H1 (cell line): ENCODE measurements at regions not wholly inside any gene's neighbourhood (a gene's known extent, or its start where the extent isn't known, plus 50 kb on each side); places are given as distances from the start of the nearest gene placed in this dataset.

Experiments
- CTCF ChIA-PET: fragments of 300-600 bp; sonication (Branson Sonifier 250); formaldehyde crosslinking; loops from one replicate; lab custom pipeline; 2021; ENCODE audit not compliant: partially characterized antibody; lab: Charles Lee
- POLR2A ChIA-PET: fragments of 300-600 bp; sonication (Branson Sonifier 250); formaldehyde crosslinking; loops from one replicate; lab custom pipeline; 2021; ENCODE audit warnings: inconsistent platforms; ENCODE audit not compliant: partially characterized antibody; lab: Charles Lee
- DNase-seq, 2 experiments: peaks; one replicate each; pipeline versions ENCODE4 v3.0.0 to v3.0.0-alpha.2; 2010 to 2022; ENCODE audit warnings: low spot score in 2 of 2, low read depth in 1 of 2, mixed read lengths in 1 of 2
- FAIRE-seq: peaks from 2 replicates; lab custom pipeline; 2011; peaks lifted over from hg19 to GRCh38; lab: Jason Lieb, UNC
- H2AFZ ChIP-seq: 2 replicates; pipeline ENCODE4 v1.8.1; 2012; ENCODE audit warnings: low read length, inconsistent platforms
- H2AK5ac ChIP-seq: 2 replicates; pipeline ENCODE4 v1.6.1; 2013; ENCODE audit warnings: low read depth, low read length
- H2BK120ac ChIP-seq: replicated peaks from 2 replicates; pipeline ENCODE3; 2013; ENCODE audit warnings: low read depth, low read length, inconsistent platforms
- H2BK12ac ChIP-seq: 2 replicates; pipeline ENCODE4 v1.6.1; 2013; ENCODE audit warnings: low read depth, low read length
- H2BK15ac ChIP-seq: 2 replicates; pipeline ENCODE4 v1.6.1; 2013; ENCODE audit warnings: low read length
- H2BK20ac ChIP-seq: 2 replicates; pipeline ENCODE4 v1.6.1; 2013; ENCODE audit warnings: low read length
- H2BK5ac ChIP-seq: 2 replicates; pipeline ENCODE4 v1.6.1; 2013; ENCODE audit warnings: low read depth, low read length
- H3K14ac ChIP-seq: 2 replicates; pipeline ENCODE4 v1.6.1; 2013; ENCODE audit warnings: inconsistent platforms; ENCODE audit not compliant: insufficient read length
- H3K18ac ChIP-seq: 2 replicates; pipeline ENCODE4 v1.6.1; 2013; ENCODE audit warnings: low read length; ENCODE audit errors: extremely low read depth
- H3K23ac ChIP-seq: 2 replicates; pipeline ENCODE4 v1.6.1; 2013; ENCODE audit warnings: inconsistent platforms; ENCODE audit not compliant: insufficient read length
- H3K23me2 ChIP-seq: 2 replicates; pipeline ENCODE4 v1.6.1; 2013; ENCODE audit warnings: low read depth, low read length
- H3K27ac ChIP-seq: 2 replicates; pipeline ENCODE4 v1.6.1; 2011; ENCODE audit warnings: low read depth, low read length, inconsistent platforms
- H3K27me3 ChIP-seq, 4 experiments: replicated peaks in 1 of 4; 1 replicate in 1 of 4; 2 replicates in 3 of 4; pipeline versions ENCODE4 v1.6.1 to v1.8.1; 2011 to 2013; ENCODE audit warnings: low read length in 3 of 4, mild to moderate bottlenecking in 3 of 4, inconsistent platforms in 2 of 4, mixed read lengths in 2 of 4, moderate library complexity in 1 of 4; ENCODE audit not compliant: control insufficient read depth in 3 of 4, insufficient read depth in 3 of 4; ENCODE audit errors: extremely low read depth in 1 of 4
- H3K36me3 ChIP-seq, 4 experiments: 2 replicates each; pipeline versions ENCODE4 v1.6.1 to v1.8.1; 2011 to 2013; ENCODE audit warnings: mild to moderate bottlenecking in 4 of 4, low read length in 3 of 4, moderate library complexity in 2 of 4, control low read depth in 1 of 4, inconsistent platforms in 1 of 4; ENCODE audit not compliant: insufficient read depth in 4 of 4, control insufficient read depth in 2 of 4
- H3K4ac ChIP-seq: replicated peaks from 2 replicates; pipeline ENCODE3; 2013; ENCODE audit warnings: low read length, low read depth, mixed read lengths, inconsistent platforms; ENCODE audit not compliant: insufficient read length
- H3K4me1 ChIP-seq, 4 experiments: replicated peaks in 1 of 4; 1 replicate in 1 of 4; 2 replicates in 3 of 4; pipeline versions ENCODE4 v1.6.1 to v1.8.1; 2011 to 2013; ENCODE audit warnings: low read length in 3 of 4, inconsistent platforms in 2 of 4, mixed read lengths in 1 of 4; ENCODE audit not compliant: insufficient read depth in 4 of 4, control insufficient read depth in 3 of 4
- H3K4me2 ChIP-seq, 2 experiments: 2 replicates each; pipeline versions ENCODE4 v1.6.1 to v1.8.1; 2011 to 2013; ENCODE audit warnings: low read depth in 2 of 2, low read length in 2 of 2, control low read depth in 1 of 2, inconsistent platforms in 1 of 2, mild to moderate bottlenecking in 1 of 2; ENCODE audit not compliant: insufficient read depth in 1 of 2
- H3K4me3 ChIP-seq, 4 experiments: fragments of 200-600, 300-600 bp in 1 of 4; sonication (generic), shearing (Covaris generic), sonication (Bioruptor Twin) in 1 of 4; 2 replicates each; pipeline versions ENCODE4 v1.5.1 to v1.8.1; 2011 to 2016; ENCODE audit warnings: low read length in 4 of 4, low read depth in 3 of 4, control low read depth in 2 of 4, inconsistent platforms in 2 of 4, mild to moderate bottlenecking in 2 of 4, mixed read lengths in 1 of 4, moderate library complexity in 1 of 4; ENCODE audit not compliant: insufficient read depth in 2 of 4; ENCODE audit errors: extremely low read depth in 1 of 4
- H3K56ac ChIP-seq: replicated peaks from 2 replicates; pipeline ENCODE3; 2013; ENCODE audit warnings: low read depth, mild to moderate bottlenecking, mixed read lengths, low read length, inconsistent platforms; ENCODE audit not compliant: insufficient read length
- H3K79me1 ChIP-seq: 2 replicates; pipeline ENCODE4 v1.6.1; 2013; ENCODE audit warnings: low read depth, low read length, control low read depth
- H3K79me2 ChIP-seq, 2 experiments: 2 replicates each; pipeline versions ENCODE4 v1.6.1 to v1.8.1; 2012 to 2013; ENCODE audit warnings: low read length in 2 of 2, mild to moderate bottlenecking in 2 of 2, inconsistent platforms in 1 of 2; ENCODE audit not compliant: insufficient read depth in 2 of 2, control insufficient read depth in 1 of 2
- H3K9ac ChIP-seq, 4 experiments: replicated peaks in 1 of 4; 1 replicate in 1 of 4; 2 replicates in 3 of 4; pipeline versions ENCODE4 v1.6.1 to v1.8.1; 2011 to 2013; ENCODE audit warnings: low read depth in 3 of 4, low read length in 3 of 4, control low read depth in 2 of 4, mild to moderate bottlenecking in 2 of 4, moderate library complexity in 2 of 4, inconsistent platforms in 1 of 4; ENCODE audit errors: extremely low read depth in 1 of 4
- H3K9me3 ChIP-seq, 2 experiments: 2 replicates each; pipeline versions ENCODE4 v1.6.1 to v1.8.1; 2012 to 2013; ENCODE audit warnings: mild to moderate bottlenecking in 2 of 2, moderate library complexity in 2 of 2, control low read depth in 1 of 2, inconsistent platforms in 1 of 2, low read depth in 1 of 2, low read length in 1 of 2, mixed read lengths in 1 of 2; ENCODE audit not compliant: insufficient read depth in 2 of 2
- H4K20me1 ChIP-seq, 2 experiments: replicated peaks in 1 of 2; 2 replicates each; pipeline versions ENCODE3 to v1.8.1; 2011 to 2013; ENCODE audit warnings: inconsistent platforms in 2 of 2, low read length in 2 of 2, mild to moderate bottlenecking in 1 of 2; ENCODE audit not compliant: insufficient read depth in 2 of 2, control insufficient read depth in 1 of 2
- H4K5ac ChIP-seq: 2 replicates; pipeline ENCODE4 v1.6.1; 2013; ENCODE audit warnings: low read length, low read depth, mixed read lengths, inconsistent platforms; ENCODE audit not compliant: insufficient read length
- H4K8ac ChIP-seq: 2 replicates; pipeline ENCODE4 v1.8.0; 2013; ENCODE audit warnings: mild to moderate bottlenecking, moderate library complexity, low read length, inconsistent platforms; ENCODE audit not compliant: insufficient read depth; ENCODE audit errors: extremely low read depth
- H4K91ac ChIP-seq: replicated peaks from 2 replicates; pipeline ENCODE3; 2013; ENCODE audit warnings: low read length, mixed read lengths, inconsistent platforms; ENCODE audit not compliant: insufficient read length
- JUN ChIP-seq: IDR thresholded peaks from 2 replicates; pipeline ENCODE4 v1.6.1; 2011; ENCODE audit warnings: low read depth, mild to moderate bottlenecking, improper control_type of control experiment, low read length
- POU5F1 ChIP-seq: IDR thresholded peaks from 2 replicates; pipeline ENCODE4 v1.6.1; 2011; ENCODE audit warnings: low read depth, mild to moderate bottlenecking, low read length, moderate library complexity
- WGBS, 2 experiments: shearing (Covaris generic) in 1 of 2; methylation state at CpG; one replicate each; pipeline versions ENCODE4 v1.1.6 to v1.1.7; 2013 to 2015; ENCODE audit warnings: low lambda C conversion rate in 2 of 2, mixed read lengths in 2 of 2, inconsistent platforms in 1 of 2, low coverage in 1 of 2, missing lambda C conversion rate in 1 of 2; ENCODE audit not compliant: insufficient replicate concordance in 2 of 2, insufficient coverage in 1 of 2, insufficient read length in 1 of 2; ENCODE audit errors: extremely low coverage in 1 of 2, missing lambda C conversion rate in 1 of 2; 5-methylcytosine and 5-hydroxymethylcytosine counted together

- no peaks in the 10 kb centered on the region for H3K36me3 ChIP-seq
- WGBS, 2 experiments, result 90% methylated on average over 3 of the region's 3 CpGs; no CpG with 5 or more reads in 1 of the 2 experiments
- POLR2A ChIA-PET, result no interaction called here
Measured at GRCh38 chr4:137950286-137950685, 291.9 kb downstream of the SLC7A11 start.

More at GRCh38 chr4:137950286-137950685, 291.9 kb downstream of the SLC7A11 start:
- Histone ChIP-seq H2BK12ac (no peak overlapping the region), H3K14ac (no peak overlapping the region), H4K91ac (no peak overlapping the region), H3K27me3 (no peaks in the 10 kb centered on the region), H2AFZ (no peak overlapping the region), H2BK120ac (no peak overlapping the region), H3K4ac (no peak overlapping the region), H2BK15ac (no peak overlapping the region), H3K23ac (no peak overlapping the region), H3K4me1 (no peaks in the 10 kb centered on the region), H4K5ac (no peak overlapping the region), H4K20me1 (no peaks in the 10 kb centered on the region), H3K27ac (no peak overlapping the region), H3K9me3 (no peaks in the 10 kb centered on the region), H4K8ac (no peak overlapping the region), H3K4me2 (no peak overlapping the region), H3K9ac (no peak overlapping the region), H3K23me2 (no peaks in the 10 kb centered on the region), H3K4me3 (no peak overlapping the region), H2AK5ac (no peak overlapping the region), H3K79me2 (no peaks in the 10 kb centered on the region), H3K79me1 (no peaks in the 10 kb centered on the region), H3K56ac (no peak overlapping the region), H2BK5ac (no peak overlapping the region), H3K18ac (no peak overlapping the region), H2BK20ac (no peak overlapping the region)
- FAIRE-seq (no peak), DNase-seq (no peak)
- CTCF ChIA-PET, result interaction anchor here (1.1 kb wide), 1 partner anchor 140 kb away, joined by 3 read pairs; no protein-coding TSS in a partner anchor
- no peak for TF ChIP-seq JUN
- TF ChIP-seq POU5F1, result no peak
